IPS-NIHi7 (cell line): ENCODE measurements at regions not wholly inside any gene's neighbourhood (a gene's known extent, or its start where the extent isn't known, plus 50 kb on each side); places are given as distances from the start of the nearest gene placed in this dataset.
"Not testable (repeated sequence)": the region's sequence is repeated elsewhere in the genome, so short reads cannot be mapped to it uniquely, and the experiment has no call there.

Source experiments
- DNase-seq: peaks from one replicate; pipeline ENCODE4 v3.0.0; 2012; ENCODE audit warnings: mixed read lengths; ENCODE audit errors: extremely low spot score

DNA sequence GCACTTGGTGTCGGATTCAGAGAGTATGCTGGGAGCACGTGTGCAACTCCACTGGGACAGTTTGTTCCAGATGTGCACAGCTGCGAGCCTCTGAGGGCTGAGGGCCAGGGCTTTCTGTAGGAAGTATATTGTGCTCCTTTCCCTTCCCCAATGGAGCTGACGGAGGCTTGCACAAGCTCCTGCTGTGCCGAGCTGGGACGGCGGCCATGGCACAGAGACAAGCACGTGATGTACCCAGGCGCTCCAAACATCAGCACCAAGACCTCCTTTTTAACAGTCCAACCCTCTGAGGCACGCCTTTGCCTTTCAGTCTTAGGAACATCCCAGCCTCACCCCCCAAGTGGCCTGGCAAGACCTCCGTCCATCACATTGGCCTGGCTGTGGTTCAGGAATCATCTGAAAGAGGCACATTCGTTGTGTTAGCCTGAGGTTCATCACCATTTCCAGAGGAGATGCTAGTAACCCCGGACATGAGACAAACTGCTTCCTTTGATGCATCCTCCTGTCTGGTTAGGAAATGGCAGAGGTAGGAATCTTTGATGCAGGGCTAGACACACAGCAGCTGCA is 339.2 kb upstream of the KAZN start:
- no peak for DNase-seq

DNA sequence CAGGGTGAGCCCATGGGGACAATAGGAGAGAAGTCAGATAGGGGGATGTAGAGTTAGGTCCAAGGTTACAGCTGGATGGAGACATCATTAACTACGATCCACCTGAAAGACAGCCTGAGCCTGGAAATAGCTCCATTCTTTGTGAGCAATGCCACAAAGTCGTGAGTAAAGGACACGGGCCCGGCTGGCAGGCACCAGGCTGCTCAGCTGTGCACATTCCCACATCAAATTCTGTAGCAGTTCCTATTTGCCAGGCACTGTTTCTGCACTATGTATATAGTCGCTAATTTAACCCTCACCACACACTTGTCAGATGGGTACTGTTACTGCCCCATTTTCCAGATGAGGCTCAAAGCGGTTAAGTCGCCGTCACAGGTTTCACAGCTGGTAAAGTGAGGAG is 338.0 kb upstream of the KAZN start:
- no peak for DNase-seq

DNA sequence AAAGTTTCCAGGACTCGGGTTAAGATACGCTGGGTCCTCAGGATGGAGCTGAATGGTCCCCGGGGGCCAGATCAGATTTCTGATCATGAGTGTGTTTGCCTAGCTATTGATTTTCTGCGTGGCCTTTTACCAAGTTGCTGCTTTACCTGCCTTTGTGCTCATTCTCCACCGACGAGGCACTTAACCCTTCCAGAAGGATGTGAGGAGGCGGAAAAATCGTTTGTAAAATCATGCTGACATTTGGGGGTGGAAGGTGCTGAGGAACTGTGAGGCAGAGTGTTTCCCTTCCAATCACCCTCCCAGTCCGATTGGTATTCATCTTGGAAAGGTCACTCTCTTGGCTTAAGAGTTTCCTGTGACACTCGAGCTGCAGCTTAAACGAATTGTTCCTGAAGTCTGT is 337.1 kb upstream of the KAZN start:
- DNase-seq: no peak

DNA sequence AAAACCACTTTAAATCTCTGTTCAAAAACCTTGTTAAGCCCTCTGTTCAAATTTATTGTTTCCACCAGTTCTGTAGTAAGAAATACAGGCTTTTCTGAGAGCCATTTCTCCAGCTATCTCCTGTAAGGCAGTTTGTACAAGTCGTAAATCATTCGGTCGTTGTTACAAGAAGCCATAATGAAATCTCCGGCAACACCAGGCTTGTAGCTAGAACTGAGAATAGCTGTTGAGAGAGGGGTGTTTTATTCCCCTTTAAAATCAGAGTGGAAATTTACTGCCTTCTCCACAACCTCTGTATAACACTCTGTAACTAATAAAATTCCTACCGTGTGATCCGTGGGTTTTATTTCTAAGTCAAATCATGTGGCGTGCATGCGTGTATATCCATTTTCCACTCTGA is 335.8 kb upstream of the KAZN start:
- no peak for DNase-seq

DNA sequence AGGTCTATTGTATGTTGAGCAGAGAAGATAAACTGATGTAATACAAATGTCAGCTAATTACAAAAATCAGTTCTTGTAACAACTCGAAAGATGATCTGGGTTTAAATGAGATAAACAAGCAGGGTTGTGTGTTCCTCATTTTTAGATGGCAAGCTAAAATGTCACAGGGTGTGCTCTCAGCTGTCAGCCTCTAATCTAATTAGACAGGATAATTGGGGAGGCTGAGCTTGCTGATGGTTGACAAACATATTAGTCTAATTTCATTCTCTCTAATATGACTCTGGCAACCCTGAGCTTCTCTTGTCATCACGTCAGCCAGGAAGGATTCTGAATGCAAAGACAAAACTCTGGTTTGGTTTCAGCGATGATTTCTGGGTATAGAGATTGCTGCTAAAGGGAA is 335.3 kb upstream of the KAZN start:
- no peak for DNase-seq

DNA sequence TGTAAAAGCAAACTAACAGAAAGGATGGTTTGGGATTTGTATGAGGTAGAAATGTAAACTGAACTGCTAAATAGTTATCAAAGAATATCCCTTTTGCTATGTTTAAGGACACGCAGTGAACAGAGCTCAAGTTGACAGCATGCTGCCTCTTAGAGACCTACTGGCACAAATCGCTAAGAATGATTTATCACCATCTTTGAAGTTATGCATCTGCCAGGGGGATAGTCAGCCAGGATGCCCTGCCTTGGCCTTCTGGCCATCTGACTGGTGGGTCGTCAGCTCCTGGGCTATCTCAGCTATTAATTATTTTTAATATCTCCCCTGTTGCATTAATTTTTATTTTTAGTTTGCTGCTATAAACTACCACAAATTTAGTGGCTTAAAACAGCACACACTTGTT is 334.8 kb upstream of the KAZN start:
- no peak for DNase-seq

DNA sequence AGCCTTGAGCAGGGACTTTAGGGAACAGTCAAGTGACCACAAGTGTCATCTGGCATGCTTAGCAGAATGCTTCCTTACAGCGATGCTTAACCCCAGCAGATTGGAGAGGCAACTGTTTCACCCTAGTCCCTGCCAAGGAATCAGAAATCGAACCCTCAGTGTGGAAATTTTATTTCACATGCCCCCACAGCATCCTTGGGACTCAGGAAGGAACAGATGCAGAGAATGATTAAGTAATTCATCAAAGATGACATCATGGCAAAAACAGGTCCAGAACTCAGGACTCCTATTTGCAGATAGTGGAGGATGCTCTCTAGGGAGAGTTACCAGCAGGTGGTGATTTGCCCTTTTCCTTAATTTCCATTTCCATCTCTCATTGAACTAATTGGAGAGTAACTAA is 333.0 kb upstream of the KAZN start:
- no peak for DNase-seq

DNA sequence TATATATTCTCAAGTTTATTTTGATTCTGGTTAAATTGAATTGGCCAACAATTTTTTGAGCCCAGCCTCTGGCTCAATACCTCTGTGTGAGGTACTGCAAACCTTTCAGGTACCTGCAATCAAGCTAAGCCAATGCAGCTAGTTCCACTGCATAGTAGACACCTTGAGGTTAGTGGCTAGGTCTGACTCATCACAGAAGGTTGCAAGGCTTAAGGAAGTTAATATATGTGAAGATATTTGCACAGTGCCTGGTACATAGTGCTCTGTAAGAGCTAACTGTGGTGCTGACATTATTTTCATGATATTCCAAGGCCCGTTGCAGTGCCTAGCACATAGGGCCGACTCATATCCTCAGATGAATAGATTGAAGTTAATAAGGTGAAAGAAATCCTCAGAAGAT is 330.5 kb upstream of the KAZN start:
- DNase-seq: no peak

DNA sequence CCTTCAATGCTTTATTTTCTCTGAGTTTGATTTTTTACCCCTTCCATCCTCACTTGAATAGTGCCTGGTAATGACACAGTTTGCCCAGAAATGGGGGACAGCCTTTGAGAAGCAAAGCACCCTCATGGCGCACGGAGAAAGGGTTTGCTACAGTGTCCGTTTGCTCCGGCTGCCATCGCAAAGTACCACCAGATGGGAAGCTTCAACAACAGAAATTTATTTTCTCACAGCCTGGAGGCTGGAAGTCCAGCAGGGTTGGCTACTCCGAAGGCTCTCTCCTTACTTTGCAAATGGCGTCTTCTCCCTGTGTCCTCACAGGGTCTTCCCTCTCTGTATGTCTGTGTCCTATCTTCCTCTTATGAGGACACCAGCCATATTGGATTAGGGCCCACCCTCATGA is 327.7 kb upstream of the KAZN start:
- no peak for DNase-seq

DNA sequence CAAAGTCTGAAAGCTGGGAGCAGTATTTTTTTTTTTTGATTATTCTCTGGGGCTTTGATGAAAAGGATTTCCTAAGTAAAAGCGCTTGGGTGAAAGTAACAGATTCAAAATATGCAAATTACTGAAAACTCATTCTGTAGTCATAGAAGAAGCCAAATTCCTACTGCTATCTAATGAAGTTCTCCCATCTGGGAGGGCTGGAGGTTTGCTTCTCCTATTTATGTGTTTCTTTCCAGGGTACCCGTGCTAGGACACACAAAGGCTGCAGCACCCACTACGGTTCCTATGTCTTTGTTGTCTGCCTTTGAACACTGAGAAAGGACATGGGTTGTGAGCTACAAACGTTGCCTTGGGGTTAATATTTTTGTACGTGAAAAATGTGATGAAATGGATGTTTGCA is 324.7 kb upstream of the KAZN start:
- no peak for DNase-seq

DNA sequence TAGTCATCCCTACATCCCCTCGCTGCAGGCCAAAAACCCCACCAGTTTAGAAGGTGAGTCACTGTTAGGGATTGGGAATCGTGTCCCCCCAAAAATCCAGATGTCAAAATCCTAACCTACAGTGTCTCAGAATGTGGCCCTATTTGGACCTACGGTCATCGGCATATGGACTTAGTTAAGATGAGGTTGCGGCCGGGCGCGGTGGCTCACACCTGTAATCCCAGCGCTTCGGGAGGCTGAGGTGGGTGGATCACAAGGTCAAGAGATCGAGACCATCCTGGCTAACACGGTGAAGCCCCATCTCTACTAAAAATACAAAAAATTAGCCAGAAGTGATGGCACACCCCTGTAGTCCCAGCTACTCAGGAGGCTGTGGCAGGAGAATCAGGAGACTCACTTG is 318.6 kb upstream of the KAZN start:
- not testable (repeated sequence) for DNase-seq

DNA sequence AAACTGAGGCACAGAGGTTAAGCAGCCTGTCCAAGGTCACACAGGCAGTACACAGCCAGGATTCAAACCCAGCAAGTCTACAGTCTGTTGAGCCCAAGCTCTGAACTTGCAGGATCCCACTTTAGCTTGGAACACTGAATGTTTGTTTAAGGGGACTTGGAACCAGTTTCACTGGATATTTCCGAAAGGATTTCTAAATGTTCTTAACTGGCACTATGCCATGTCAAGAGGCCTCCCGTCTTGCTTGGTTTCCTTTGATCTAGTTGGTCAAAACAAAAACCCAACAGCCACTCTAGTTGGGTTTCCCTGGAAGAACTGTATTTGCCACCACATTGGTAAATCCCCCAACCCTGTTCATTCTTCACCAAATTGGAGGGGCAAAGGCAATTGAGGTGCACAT is 317.6 kb upstream of the KAZN start:
- DNase-seq: no peak

DNA sequence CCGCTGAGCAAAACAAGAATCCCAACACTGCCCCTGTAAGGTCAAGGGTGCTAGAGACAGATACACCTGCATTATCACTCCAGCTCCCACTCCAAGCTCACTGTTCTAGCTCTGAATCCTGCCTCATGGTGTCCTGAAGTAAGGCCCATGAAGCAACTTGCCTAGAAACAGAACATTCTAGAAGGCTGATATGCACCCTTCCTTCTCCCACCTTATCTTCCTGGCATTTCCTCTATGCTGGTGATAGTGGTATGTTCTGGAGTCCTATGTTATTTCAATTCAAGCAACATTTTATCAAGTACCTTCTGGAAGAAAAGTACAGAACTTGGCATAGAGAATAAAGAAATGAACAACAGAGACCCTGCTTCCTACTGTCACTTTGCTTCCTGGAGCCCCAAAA is 317.1 kb upstream of the KAZN start:
- DNase-seq: no peak

DNA sequence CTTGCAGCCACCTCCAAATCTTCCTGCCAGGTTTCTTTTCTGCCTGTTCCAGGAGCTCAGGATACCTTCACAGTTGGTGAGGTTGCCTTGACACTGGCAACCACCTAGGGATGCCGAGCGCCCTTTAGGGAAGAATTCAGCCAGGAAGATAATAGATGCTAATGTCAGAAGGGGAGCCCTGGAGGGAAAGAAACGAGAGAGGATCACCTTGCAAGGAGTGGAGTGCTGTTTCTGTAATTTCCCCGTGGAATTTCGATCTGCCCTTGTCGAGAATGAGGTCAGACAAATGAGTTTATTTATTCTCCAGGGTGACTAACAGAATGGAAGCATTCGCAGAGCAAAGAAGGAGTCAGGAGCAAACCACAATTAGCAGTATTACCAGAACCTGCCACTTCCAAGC is 315.8 kb upstream of the KAZN start:
- peak; percentile 39 for DNase-seq

DNA sequence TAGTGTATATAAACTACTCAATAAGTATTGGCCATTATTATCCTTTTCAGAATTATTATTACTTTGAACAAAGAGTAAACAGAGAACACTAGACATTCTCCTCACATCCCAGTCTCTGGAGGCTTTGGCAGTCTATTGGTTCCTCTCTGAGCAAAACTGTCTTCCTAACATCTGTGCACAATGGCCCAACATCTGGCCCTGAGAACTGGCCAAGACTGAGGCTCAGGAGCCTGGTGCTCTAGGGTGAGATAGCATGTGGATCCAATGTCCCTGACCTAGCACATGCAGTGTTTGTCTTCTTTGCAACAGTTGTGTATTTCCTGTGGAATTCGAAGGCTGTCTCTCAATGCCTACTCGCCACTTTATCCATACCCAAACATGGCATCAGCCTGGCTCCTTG is 313.2 kb upstream of the KAZN start:
- DNase-seq: no peak

DNA sequence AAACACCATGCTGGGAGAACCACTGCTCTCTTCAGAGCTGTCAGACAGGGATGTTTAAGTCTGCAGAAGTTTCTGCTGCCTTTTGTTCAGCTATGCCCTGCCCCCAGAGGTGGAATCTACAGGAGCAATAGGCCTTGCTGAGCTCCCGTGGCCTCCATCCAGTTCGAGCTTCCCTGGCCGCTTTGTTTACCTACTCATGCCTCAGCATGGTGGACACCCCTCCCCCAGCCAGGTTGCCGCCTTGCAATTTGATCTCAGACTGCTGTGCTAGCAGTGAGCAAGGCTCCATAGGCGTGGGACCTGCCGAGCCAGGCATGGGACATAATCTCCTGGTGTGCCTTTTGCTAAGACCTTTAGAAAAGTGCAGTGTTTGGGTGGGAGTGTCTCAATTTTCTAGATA is 307.3 kb upstream of the KAZN start:
- DNase-seq: peak; percentile 22

DNA sequence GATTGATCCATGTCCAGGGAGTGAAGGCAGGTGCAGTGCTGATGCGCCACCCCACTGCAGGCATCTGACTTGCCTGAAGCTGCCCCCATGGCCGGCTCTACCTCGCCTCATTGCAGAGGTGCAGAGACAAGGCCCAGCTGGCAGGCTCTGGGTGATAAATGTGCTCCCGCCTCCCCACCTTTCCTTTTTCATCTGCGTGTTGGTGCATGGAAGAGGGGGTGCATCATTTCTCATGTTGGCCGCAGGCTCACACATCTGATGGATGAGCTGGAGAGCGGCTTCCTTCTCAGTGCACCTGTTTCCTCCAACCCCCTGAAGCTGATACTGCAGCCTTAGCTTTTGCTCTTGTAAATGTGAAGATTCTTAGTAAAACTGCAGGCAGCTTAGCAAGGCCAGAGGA is 306.0 kb upstream of the KAZN start:
- peak; percentile 15 for DNase-seq

DNA sequence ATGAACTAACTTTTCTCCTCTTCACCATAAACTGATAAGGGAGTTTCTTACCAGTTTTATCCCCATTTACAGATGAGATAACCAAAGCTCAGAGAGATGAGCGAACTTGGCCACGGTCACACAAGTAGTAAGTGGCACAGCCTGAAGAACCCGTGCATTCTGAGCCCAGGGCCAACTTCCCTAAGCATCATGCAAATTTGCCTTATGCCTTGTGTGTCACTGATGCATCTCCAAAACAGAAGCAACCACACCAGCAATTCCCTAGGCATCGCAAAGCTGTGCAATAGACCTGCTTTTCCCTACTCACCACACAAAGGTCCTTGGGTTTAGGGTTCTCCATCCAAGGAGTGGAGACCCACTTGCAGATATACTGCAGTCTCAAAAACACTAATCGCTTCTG is 304.5 kb upstream of the KAZN start:
- DNase-seq: no peak

DNA sequence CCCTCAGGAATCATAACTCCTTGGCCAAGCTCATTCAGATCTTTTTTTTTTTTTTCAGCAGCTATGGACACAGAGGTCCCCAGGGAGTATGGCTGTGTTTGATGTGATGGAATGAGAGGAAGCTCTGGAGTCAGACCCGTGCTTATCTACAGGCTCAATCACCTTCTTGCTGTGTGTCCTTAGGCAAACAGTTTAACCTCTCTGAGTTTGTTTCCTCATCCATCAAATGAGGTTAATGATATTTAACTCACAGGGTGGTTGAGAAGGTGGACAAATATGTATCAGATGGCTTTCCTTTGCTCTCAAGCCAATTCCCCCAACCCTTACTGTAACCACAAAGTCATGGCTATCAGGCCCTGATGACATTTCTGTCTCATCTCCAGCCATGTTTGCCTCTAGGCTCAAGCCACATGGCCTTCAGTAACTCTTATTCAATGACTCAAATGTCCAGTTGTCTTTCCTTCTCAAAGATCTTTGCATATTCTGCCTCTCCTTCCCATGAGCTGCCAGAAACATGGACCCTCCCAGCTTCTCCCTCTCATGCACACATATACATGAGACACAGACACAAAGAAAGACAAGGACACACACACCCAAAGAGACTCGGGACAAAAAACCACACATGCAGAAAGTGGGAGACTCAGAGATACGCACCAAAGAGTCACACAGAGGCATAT is 303.5 kb upstream of the KAZN start:
- no peak for DNase-seq

DNA sequence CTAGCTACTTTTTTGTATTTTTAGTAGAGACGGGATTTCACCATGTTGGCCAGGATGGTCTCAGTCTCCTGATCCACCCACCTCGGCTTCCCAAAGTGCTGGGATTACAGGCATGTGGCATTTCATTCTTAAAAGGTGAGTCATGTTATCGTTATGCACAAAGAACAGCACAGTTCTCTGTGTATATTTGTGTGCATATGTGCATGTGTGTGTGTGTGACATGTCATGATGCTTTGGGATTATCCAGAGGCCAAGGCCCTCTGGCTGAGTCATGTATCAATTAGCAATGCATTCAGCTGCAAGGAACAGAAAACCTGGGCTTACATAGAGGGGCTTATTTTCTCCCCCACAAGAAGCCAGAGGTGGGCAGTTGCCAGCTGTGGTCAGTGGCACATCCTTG is 301.7 kb upstream of the KAZN start:
- no peak for DNase-seq

DNA sequence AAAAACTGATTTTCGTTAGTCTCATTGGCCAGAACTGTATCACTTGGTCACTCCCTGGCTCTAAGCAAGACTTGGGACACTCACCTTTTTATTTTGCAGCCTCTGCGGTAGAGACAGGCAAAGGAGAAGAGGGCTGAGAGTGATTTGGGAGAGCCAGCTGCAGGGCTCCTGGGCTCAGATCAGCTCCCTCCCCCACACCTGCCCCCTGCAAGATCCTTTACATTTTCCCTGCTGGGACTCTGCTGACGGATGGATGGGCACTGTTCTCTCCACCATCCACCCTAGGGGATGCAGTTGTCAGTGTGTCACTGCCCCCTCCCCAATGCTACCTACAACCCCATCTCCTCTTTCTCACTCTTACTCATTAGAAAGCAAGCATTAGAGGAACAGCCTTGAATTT is 301.1 kb upstream of the KAZN start:
- peak; percentile 21 for DNase-seq

DNA sequence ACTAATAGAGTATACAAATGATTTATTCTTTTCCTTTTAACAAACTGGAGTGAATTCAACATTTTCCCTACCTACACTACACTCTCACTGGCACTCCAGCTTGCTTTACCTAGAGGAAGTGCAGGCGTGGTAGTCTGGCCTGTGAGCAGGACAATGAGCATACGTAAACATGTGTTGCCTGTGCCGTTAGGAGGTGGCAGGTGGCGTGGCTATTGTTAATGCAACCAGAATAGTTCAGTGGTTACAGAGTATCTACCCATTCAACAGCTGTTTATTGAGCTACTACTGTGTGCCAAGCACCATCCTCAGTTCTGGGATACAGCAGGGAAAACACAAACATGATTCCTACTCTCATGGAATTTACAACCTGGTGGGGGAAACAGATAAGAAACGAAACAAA is 299.7 kb upstream of the KAZN start:
- no peak for DNase-seq

DNA sequence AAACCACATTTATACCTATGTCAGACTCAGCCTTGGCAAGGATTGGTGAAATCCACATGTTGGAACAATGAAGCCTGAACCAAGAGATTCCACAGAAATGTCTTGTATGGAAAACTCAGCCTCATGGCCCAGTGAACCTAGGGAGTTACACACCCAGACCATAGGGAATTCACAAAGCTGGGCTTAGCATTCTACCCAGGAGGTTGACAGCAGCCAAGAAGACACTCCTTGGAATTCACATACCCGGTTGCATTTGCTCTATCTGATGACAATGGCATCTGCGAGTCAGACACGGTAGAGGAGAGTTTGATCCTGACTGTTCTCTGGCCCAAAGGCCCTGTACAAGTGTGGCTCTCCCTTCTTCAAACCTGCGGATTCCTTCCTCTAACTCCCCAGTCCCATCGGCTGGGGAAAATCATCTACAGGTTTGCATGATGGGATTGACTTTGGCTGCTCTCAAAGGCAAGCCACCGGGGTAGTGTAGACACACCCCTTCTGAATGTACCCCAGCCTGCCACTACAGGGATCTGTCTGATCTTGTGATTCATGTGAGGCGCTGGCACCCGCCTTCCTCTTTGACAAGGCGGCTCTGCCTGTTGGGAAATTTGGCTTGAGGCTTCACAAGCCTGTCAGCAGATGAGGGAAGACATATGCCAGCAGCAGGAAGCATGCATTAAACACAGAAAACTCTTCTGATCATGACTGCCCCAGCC is 297.3 kb upstream of the KAZN start:
- DNase-seq: no peak

DNA sequence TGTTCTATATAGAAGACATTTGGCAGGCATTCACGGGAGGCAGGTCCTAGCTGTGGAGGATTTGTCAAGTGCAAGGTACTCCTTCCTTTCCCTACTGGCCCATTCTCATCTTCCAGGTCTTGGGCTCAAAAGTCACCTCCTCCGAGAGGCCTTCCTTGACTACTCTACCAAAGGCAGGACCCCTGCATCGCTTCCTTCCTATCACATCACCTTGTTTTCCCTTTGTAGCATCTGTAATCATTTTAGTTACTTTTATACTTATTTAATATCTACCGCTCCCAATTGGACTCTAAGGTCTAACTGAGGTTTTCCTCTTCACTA is 296.8 kb upstream of the KAZN start:
- no peak for DNase-seq
